Psoas muscle (tissue), 7 donors: ENCODE measurements at regions not wholly inside any gene's neighbourhood (a gene's known extent, or its start where the extent isn't known, plus 50 kb on each side); places are given as distances from the start of the nearest gene placed in this dataset.

Experiments used
- ATAC-seq, 4 donors: fragments of 200-7000 bp; cut with Tn5 transposase; one replicate each; pipeline ENCODE4 v1.9.1; 2020; ENCODE audit warnings: moderate library complexity in 3 of 4, mild to moderate bottlenecking in 2 of 4
- DNase-seq, 2 donors: peaks; one replicate each; pipeline ENCODE4 v3.0.0-alpha.2; 2020
- H3K27ac ChIP-seq: fragments of 200-600 bp; one replicate; pipeline ENCODE4 v1.8.0; 2022
- H3K27me3 ChIP-seq, 3 donors: fragments of 200-600 bp in 1 of 3; one replicate each; pipeline versions ENCODE4 v1.6.1 to v1.8.0; 2013 to 2022; ENCODE audit warnings: low read length in 2 of 3, mild to moderate bottlenecking in 2 of 3, moderate library complexity in 1 of 3; ENCODE audit not compliant: insufficient read depth in 3 of 3
- H3K36me3 ChIP-seq, 2 donors: fragments of 200-600 bp in 1 of 2; one replicate each; pipeline versions ENCODE4 v1.6.1 to v1.8.0; 2013 to 2022; ENCODE audit warnings: low read depth in 1 of 2, mild to moderate bottlenecking in 1 of 2, moderate library complexity in 1 of 2; ENCODE audit not compliant: insufficient read depth in 1 of 2
- H3K4me1 ChIP-seq: fragments of 200-600 bp; one replicate; pipeline ENCODE4 v1.8.0; 2022
- H3K4me3 ChIP-seq: fragments of 200-600 bp; one replicate; pipeline ENCODE4 v1.8.0; 2022; ENCODE audit warnings: mild to moderate bottlenecking
- H3K9me3 ChIP-seq: fragments of 200-600 bp; one replicate; pipeline ENCODE4 v1.8.0; 2022
- CTCF ChIP-seq: fragments of 200-600 bp; IDR thresholded peaks from one replicate; pipeline ENCODE4 v1.8.0; 2022; ENCODE audit warnings: antibody characterized with exemption
- WGBS, 3 donors: extraction: QIAGEN DNeasy Blood & Tissue Kit; methylation state at CpG; one replicate each; pipeline versions ENCODE4 v1.1.6 to v1.1.7; 2013; 5-methylcytosine and 5-hydroxymethylcytosine counted together
- intact Hi-C, 2 donors: fragments of 100-400 bp; cut with DNase I; formaldehyde crosslinking; loops; one replicate each; pipeline versions ENCODE4 v1.11.0 to v1.14.2; 2022
- donor health status: healthy with polysubstance abuse.
- donor health status: DM: no; HTN: no; CAD: no; lungs with moderate emphysema.
- donor health status: Bipolar disorder and iron deficiency.
- donor health status: healthy.
- donor health status: DM: yes; HTN: yes; CAD: no.
- donor health status: DM: no; HTN: no; CAD: no.
- donor health status: DM: yes; HTN: yes; CAD: no.

- WGBS, 3 donors = 65 to 79% (median 67%) methylated on average over 4 of the region's 4 CpGs
- Histone ChIP-seq H3K9me3 (no peaks in the 10 kb centered on the region), H3K27me3 (no peaks in the 10 kb centered on the region), H3K4me3 (no peak overlapping the region), H3K27ac (no peak overlapping the region), H3K4me1 (peaks cover 22% of the 10 kb centered on the region), H3K36me3 (no peaks in the 10 kb centered on the region)
- TF ChIP-seq CTCF = no peak
- DNase-seq = no peak
- intact Hi-C loops = loop anchor here in 1 of 2 donors (5.0 kb wide), 1 partner anchor 63 kb away; no protein-coding TSS in a partner anchor
- ATAC-seq = no peak
Measured at GRCh38 chr6:134529921-134530320, 212.0 kb upstream of the SGK1 start.

GRCh38 chr6:134529305-134529704 lies 211.4 kb upstream of the SGK1 start:
- H3K9me3 ChIP-seq = no peaks in the 10 kb centered on the region
- TF ChIP-seq CTCF = no peak
- H3K4me1 ChIP-seq = peaks cover 19% of the 10 kb centered on the region
- H3K4me3 ChIP-seq = no peak overlapping the region
- ATAC-seq (no peak), DNase-seq (no peak)
- no peaks in the 10 kb centered on the region for H3K27me3 ChIP-seq
- H3K27ac ChIP-seq = no peak overlapping the region
- intact Hi-C loops = no loop called here
- H3K36me3 ChIP-seq = no peaks in the 10 kb centered on the region

- DNase-seq (no peak), ATAC-seq (no peak)
- intact Hi-C loops = no loop called here
- H3K9me3 ChIP-seq = no peaks in the 10 kb centered on the region
- no peaks in the 10 kb centered on the region for H3K36me3 ChIP-seq
- H3K27ac ChIP-seq = no peak overlapping the region
- peaks cover 6% of the 10 kb centered on the region for H3K4me1 ChIP-seq
- TF ChIP-seq CTCF = no peak
- 66 to 87% (median 70%) methylated on average over 3 of the region's 3 CpGs for WGBS, 3 donors
- H3K27me3 ChIP-seq = no peaks in the 10 kb centered on the region
- H3K4me3 ChIP-seq = no peak overlapping the region
Measured at GRCh38 chr6:134527108-134527787, 209.3 kb upstream of the SGK1 start.

- TF ChIP-seq CTCF = no peak
- intact Hi-C loops = no loop called here
- DNase-seq (no peak), ATAC-seq (no peak)
- Histone ChIP-seq H3K27ac (no peak overlapping the region), H3K4me1 (no peaks in the 10 kb centered on the region), H3K36me3 (no peaks in the 10 kb centered on the region), H3K4me3 (no peak overlapping the region), H3K27me3 (no peaks in the 10 kb centered on the region), H3K9me3 (no peaks in the 10 kb centered on the region)
Measured at GRCh38 chr6:134525190-134525868, 207.4 kb upstream of the SGK1 start.
